ENCODE measurements at regions not wholly inside any gene's neighbourhood (a gene's known extent, or its start where the extent isn't known, plus 50 kb on each side); places are given as distances from the start of the nearest gene placed in this dataset.

GRCh38 chr21:29228306-29228705 is 70.4 kb upstream of the BACH1 start:
- ChIA-PET POLR2A (no interaction called here), CTCF (no interaction called here)

GRCh38 chr21:29230551-29231261 is 68.0 kb upstream of the BACH1 start:
- CTCF ChIA-PET: no interaction called here
- POLR2A ChIA-PET: no interaction called here

- ChIA-PET CTCF (interaction anchor here (0.6 kb wide), 1 partner anchor 68 kb away, joined by 4 read pairs; no protein-coding TSS in a partner anchor), POLR2A (no interaction called here)
Observed at GRCh38 chr21:29231756-29232529, 66.8 kb upstream of the BACH1 start.

GRCh38 chr21:29232530-29233255 is 66.0 kb upstream of the BACH1 start:
- POLR2A ChIA-PET: no interaction called here
- CTCF ChIA-PET: interaction anchor here (0.7 to 2.0 kb wide), 2 partner anchors 12 to 147 kb away, joined by 3 to 6 read pairs; no protein-coding TSS in a partner anchor

GRCh38 chr21:29233256-29233546 is 65.5 kb upstream of the BACH1 start:
- ChIA-PET POLR2A (interaction anchor here (1.3 to 1.5 kb wide), 2 partner anchors 12 to 66 kb away, joined by 11 to 13 read pairs; partner anchors contain the start of gene BACH1), CTCF (interaction anchor here (0.7 to 2.0 kb wide), 2 partner anchors 12 to 146 kb away, joined by 3 to 6 read pairs; no protein-coding TSS in a partner anchor)

GRCh38 chr21:29233611-29234540 is 64.8 kb upstream of the BACH1 start:
- POLR2A ChIA-PET: interaction anchor here (0.7 to 1.5 kb wide), 3 partner anchors 11 to 136 kb away, joined by 4 to 13 read pairs (median 11); partner anchors contain the start of gene BACH1

GRCh38 chr21:29235714-29236197 is 63.0 kb upstream of the BACH1 start:
- POLR2A ChIA-PET: interaction anchor here (1.0 kb wide), 1 partner anchor 9 kb away, joined by 3 read pairs; no protein-coding TSS in a partner anchor
- CTCF ChIA-PET: interaction anchor here (1.4 kb wide), 1 partner anchor 64 kb away, joined by 3 read pairs; no protein-coding TSS in a partner anchor

More at GRCh38 chr21:29233611-29234540, 64.8 kb upstream of the BACH1 start:
- CTCF ChIA-PET: interaction anchor here (2.0 kb wide), 1 partner anchor 11 kb away, joined by 6 read pairs; no protein-coding TSS in a partner anchor

GRCh38 chr21:29236201-29236600 is 62.5 kb upstream of the BACH1 start:
- ChIA-PET POLR2A (interaction anchor here (1.0 kb wide), 1 partner anchor 8 kb away, joined by 3 read pairs; no protein-coding TSS in a partner anchor), CTCF (interaction anchor here (1.4 kb wide), 1 partner anchor 63 kb away, joined by 3 read pairs; no protein-coding TSS in a partner anchor)

GRCh38 chr21:29237110-29238052 is 61.3 kb upstream of the BACH1 start:
- ChIA-PET POLR2A (no interaction called here), CTCF (no interaction called here)

GRCh38 chr21:29238053-29238966 is 60.4 kb upstream of the BACH1 start:
- ChIA-PET POLR2A (no interaction called here), CTCF (no interaction called here)

- ChIA-PET POLR2A (no interaction called here), CTCF (no interaction called here)
Observed at GRCh38 chr21:29238967-29239290, 59.8 kb upstream of the BACH1 start.

GRCh38 chr21:29240136-29240535 is 58.6 kb upstream of the BACH1 start:
- ChIA-PET CTCF (no interaction called here), POLR2A (no interaction called here)

- POLR2A ChIA-PET: no interaction called here
Observed at GRCh38 chr21:29242201-29242600, 56.5 kb upstream of the BACH1 start.

GRCh38 chr21:29243188-29243587 is 55.5 kb upstream of the BACH1 start:
- CTCF ChIA-PET: no interaction called here

More at GRCh38 chr21:29242201-29242600, 56.5 kb upstream of the BACH1 start:
- CTCF ChIA-PET: interaction anchor here (0.7 kb wide), 1 partner anchor 135 kb away, joined by 3 read pairs; no protein-coding TSS in a partner anchor

GRCh38 chr21:29245104-29245643 is 53.5 kb upstream of the BACH1 start:
- ChIA-PET CTCF (interaction anchor here (0.7 to 1.4 kb wide), 4 partner anchors 12 to 97 kb away, joined by 3 to 6 read pairs (median 4); partner anchors contain the start of gene BACH1), POLR2A (interaction anchor here (1.1 to 2.0 kb wide), 3 partner anchors 9 to 54 kb away, joined by 3 to 38 read pairs (median 13); partner anchors contain the start of gene BACH1)

More at GRCh38 chr21:29243188-29243587, 55.5 kb upstream of the BACH1 start:
- POLR2A ChIA-PET: no interaction called here

GRCh38 chr21:29245863-29246262 is 52.9 kb upstream of the BACH1 start:
- POLR2A ChIA-PET: interaction anchor here (1.3 to 2.0 kb wide), 2 partner anchors 12 to 54 kb away, joined by 13 to 38 read pairs; partner anchors contain the start of gene BACH1
- CTCF ChIA-PET: interaction anchor here (1.1 to 1.3 kb wide), 2 partner anchors 54 to 97 kb away, joined by 4 read pairs; no protein-coding TSS in a partner anchor

Measured in activated CD8-positive, alpha-beta memory T cell treated with anti-CD3 and anti-CD28 coated beads for 36 hours (primary cell).